Colonic mucosa (tissue), 4 donors: ENCODE measurements at regions not wholly inside any gene's neighbourhood (a gene's known extent, or its start where the extent isn't known, plus 50 kb on each side); places are given as distances from the start of the nearest gene placed in this dataset.

ENCODE experiments used
- DNase-seq: peaks from one replicate; pipeline ENCODE4 v3.0.0-alpha.2; 2020
- H3K27ac ChIP-seq: fragments of 200-600 bp; one replicate; pipeline ENCODE4 v1.8.0; 2021
- H3K27me3 ChIP-seq: fragments of 200-600 bp; one replicate; pipeline ENCODE4 v1.8.0; 2021
- H3K36me3 ChIP-seq: fragments of 200-600 bp; one replicate; pipeline ENCODE4 v1.8.0; 2021
- H3K4me1 ChIP-seq: fragments of 200-600 bp; one replicate; pipeline ENCODE4 v1.8.0; 2021; ENCODE audit warnings: mild to moderate bottlenecking
- H3K4me3 ChIP-seq: fragments of 200-600 bp; one replicate; pipeline ENCODE4 v1.8.0; 2021
- H3K9ac ChIP-seq, 2 donors: one replicate each; pipeline ENCODE4 v1.7.0; 2013; ENCODE audit warnings: control low read depth in 2 of 2, low read depth in 2 of 2, low read length in 2 of 2
- H3K9me3 ChIP-seq: fragments of 200-600 bp; one replicate; pipeline ENCODE4 v1.8.0; 2021
- intact Hi-C: fragments of 100-400 bp; cut with DNase I; formaldehyde crosslinking; loops from one replicate; pipeline ENCODE4 v1.14.1; 2022
- TF ChIP-seq, protein P1 (sequence below): fragments of 200-600 bp; IDR thresholded peaks from one replicate; pipeline ENCODE4 v1.8.0; 2022; ENCODE audit warnings: antibody characterized with exemption, mild to moderate bottlenecking
- donor health status: healthy.
- donor health status: DM: no; HTN: no; CAD: no.
- donor health status: DM: no; HTN: no; CAD: no.

GRCh38 chr9:84412654-84413053 lies 72.1 kb upstream of the SLC28A3 start:
- no peak for DNase-seq
- intact Hi-C loops: no loop called here
- Histone ChIP-seq H3K36me3 (no peaks in the 10 kb centered on the region), H3K4me1 (no peaks in the 10 kb centered on the region), H3K27ac (no peak overlapping the region), H3K9me3 (no peaks in the 10 kb centered on the region), H3K27me3 (no peaks in the 10 kb centered on the region), H3K9ac (no peak overlapping the region), H3K4me3 (no peak overlapping the region)
- TF ChIP-seq, protein P1, sequence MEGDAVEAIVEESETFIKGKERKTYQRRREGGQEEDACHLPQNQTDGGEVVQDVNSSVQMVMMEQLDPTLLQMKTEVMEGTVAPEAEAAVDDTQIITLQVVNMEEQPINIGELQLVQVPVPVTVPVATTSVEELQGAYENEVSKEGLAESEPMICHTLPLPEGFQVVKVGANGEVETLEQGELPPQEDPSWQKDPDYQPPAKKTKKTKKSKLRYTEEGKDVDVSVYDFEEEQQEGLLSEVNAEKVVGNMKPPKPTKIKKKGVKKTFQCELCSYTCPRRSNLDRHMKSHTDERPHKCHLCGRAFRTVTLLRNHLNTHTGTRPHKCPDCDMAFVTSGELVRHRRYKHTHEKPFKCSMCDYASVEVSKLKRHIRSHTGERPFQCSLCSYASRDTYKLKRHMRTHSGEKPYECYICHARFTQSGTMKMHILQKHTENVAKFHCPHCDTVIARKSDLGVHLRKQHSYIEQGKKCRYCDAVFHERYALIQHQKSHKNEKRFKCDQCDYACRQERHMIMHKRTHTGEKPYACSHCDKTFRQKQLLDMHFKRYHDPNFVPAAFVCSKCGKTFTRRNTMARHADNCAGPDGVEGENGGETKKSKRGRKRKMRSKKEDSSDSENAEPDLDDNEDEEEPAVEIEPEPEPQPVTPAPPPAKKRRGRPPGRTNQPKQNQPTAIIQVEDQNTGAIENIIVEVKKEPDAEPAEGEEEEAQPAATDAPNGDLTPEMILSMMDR: no peak

GRCh38 chr9:84413301-84413700 lies 72.7 kb upstream of the SLC28A3 start:
- H3K27me3 ChIP-seq: no peaks in the 10 kb centered on the region
- no peak overlapping the region for H3K4me3 ChIP-seq
- TF ChIP-seq, protein P1: no peak
- H3K9me3 ChIP-seq: no peaks in the 10 kb centered on the region
- H3K36me3 ChIP-seq: no peaks in the 10 kb centered on the region
- intact Hi-C loops: no loop called here
- H3K9ac ChIP-seq: no peak overlapping the region
- DNase-seq: no peak
- no peaks in the 10 kb centered on the region for H3K4me1 ChIP-seq
- H3K27ac ChIP-seq: no peak overlapping the region

DNA sequence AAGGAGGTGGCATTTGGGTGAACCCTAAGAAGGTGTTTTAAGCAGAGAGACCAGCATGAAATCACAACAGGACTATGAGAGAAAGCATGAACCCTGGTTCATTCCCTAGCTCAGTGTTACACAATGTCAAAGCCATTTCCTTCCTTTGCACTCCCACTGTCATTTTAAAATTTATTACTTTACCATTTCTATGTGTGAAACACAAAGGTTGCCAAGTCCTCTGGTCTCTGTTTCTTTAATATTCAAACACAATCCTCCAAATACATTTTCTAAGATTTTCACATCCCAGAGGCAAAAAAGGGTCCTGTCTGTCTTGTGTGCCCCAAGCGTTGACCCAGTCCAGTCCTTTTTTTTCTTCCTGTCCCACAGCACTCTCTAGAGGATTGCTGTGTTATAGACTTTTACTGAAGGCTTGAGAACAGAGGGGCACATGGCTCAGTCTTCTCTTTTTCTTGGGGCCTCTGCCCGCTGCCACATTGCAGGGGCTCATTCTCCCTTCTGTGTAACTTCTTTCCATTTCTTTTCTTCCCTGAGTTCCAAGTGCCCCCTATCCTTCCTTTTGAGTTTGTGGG lies 78.6 kb upstream of the SLC28A3 start:
- no peak for DNase-seq
- no peaks in the 10 kb centered on the region for H3K36me3 ChIP-seq

DNA sequence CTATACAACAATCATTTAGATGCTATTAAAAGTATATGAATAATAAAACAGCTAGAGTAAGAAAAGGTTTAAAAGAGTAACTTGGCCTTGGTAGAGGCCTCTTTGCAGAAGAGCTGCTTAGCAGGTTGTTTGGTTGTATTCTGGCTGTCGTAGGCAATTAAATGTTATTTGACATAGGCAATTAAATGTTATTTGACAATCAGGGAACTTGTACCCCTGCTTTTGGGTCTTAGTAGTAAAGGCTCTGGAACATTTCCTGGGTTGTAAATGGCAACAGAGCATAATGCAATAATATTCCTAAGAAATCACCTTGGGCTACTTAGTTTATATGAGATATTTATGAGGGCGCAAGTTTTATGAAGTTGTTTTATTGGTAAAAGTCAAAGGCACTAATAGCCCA lies 84.4 kb upstream of the SLC28A3 start:
- no peaks in the 10 kb centered on the region for H3K4me1 ChIP-seq
- no peaks in the 10 kb centered on the region for H3K27me3 ChIP-seq
- no peak overlapping the region for H3K27ac ChIP-seq

More for the DNA sequence above, 78.6 kb upstream of the SLC28A3 start:
- H3K9ac ChIP-seq: no peak overlapping the region
- no peaks in the 10 kb centered on the region for H3K9me3 ChIP-seq
- H3K27me3 ChIP-seq: no peaks in the 10 kb centered on the region
- no peak overlapping the region for H3K27ac ChIP-seq
- intact Hi-C loops: no loop called here
- TF ChIP-seq, protein P1: no peak
- H3K4me1 ChIP-seq: no peaks in the 10 kb centered on the region
- H3K4me3 ChIP-seq: no peak overlapping the region

GRCh38 chr9:84432746-84433145 lies 92.2 kb upstream of the SLC28A3 start:
- intact Hi-C loops: no loop called here
- Histone ChIP-seq H3K27ac (no peak overlapping the region), H3K9me3 (no peaks in the 10 kb centered on the region), H3K4me3 (no peak overlapping the region), H3K9ac (no peak overlapping the region), H3K27me3 (no peaks in the 10 kb centered on the region), H3K4me1 (no peaks in the 10 kb centered on the region), H3K36me3 (no peaks in the 10 kb centered on the region)
- TF ChIP-seq, protein P1: no peak
- no peak for DNase-seq

More for the DNA sequence above, 84.4 kb upstream of the SLC28A3 start:
- intact Hi-C loops: no loop called here
- DNase-seq: no peak
- Histone ChIP-seq H3K36me3 (no peaks in the 10 kb centered on the region), H3K4me3 (no peak overlapping the region), H3K9me3 (no peaks in the 10 kb centered on the region), H3K9ac (no peak overlapping the region)
- TF ChIP-seq, protein P1: no peak
